Upper lobe of left lung (tissue), 4 donors: ENCODE measurements at regions not wholly inside any gene's neighbourhood (a gene's known extent, or its start where the extent isn't known, plus 50 kb on each side); places are given as distances from the start of the nearest gene placed in this dataset.

Experiments
- POLR2A ChIP-seq, 4 donors: fragments of 450-650 bp; IDR thresholded peaks; one replicate each; pipeline ENCODE4 v1.5.1; 2016 to 2017; ENCODE audit warnings: antibody characterized with exemption in 4 of 4, mild to moderate bottlenecking in 2 of 4
- POLR2AphosphoS5 ChIP-seq, 2 donors: sonication (generic); formaldehyde crosslinking; IDR thresholded peaks; one replicate each; pipeline ENCODE4 v1.5.1; 2017; ENCODE audit warnings: antibody characterized with exemption in 2 of 2
- TF ChIP-seq, protein P1 (sequence below), 6 experiments: fragments of 450-650 bp in 4 of 6; fragments of 200-600 bp in 2 of 6; sonication (generic) in 2 of 6; IDR thresholded peaks; one replicate each; pipeline ENCODE4 v1.5.1; 2016 to 2019; ENCODE audit warnings: antibody characterized with exemption in 6 of 6

DNA sequence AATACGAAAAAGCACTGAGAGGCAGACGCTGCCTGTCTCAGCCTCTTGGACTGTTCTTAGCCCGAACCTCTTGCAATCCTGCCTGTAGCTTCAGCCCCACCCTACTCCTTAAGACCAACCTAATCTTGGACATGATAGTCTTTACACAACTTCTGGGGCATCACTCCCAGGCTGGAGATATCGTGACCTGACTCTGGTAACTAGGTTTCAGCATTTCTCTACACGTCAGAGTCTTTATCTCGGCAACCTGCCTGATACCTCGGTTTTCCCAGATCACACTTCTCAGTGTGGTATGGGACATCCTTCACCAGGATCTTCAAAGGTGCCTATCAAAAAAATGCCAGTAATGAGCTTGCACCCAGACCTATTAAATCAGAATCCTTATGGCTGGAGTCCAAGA, 590.2 kb upstream of the KCNMB2 start:
- TF ChIP-seq POLR2AphosphoS5 (IDR thresholded peaks at IDR 0.05): no peak
- TF ChIP-seq, protein P1, sequence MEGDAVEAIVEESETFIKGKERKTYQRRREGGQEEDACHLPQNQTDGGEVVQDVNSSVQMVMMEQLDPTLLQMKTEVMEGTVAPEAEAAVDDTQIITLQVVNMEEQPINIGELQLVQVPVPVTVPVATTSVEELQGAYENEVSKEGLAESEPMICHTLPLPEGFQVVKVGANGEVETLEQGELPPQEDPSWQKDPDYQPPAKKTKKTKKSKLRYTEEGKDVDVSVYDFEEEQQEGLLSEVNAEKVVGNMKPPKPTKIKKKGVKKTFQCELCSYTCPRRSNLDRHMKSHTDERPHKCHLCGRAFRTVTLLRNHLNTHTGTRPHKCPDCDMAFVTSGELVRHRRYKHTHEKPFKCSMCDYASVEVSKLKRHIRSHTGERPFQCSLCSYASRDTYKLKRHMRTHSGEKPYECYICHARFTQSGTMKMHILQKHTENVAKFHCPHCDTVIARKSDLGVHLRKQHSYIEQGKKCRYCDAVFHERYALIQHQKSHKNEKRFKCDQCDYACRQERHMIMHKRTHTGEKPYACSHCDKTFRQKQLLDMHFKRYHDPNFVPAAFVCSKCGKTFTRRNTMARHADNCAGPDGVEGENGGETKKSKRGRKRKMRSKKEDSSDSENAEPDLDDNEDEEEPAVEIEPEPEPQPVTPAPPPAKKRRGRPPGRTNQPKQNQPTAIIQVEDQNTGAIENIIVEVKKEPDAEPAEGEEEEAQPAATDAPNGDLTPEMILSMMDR (IDR thresholded peaks at IDR 0.05): no peak
- no peak for TF ChIP-seq POLR2A (IDR thresholded peaks at IDR 0.05)
